ENCODE measurements at regions not wholly inside any gene's neighbourhood (a gene's known extent, or its start where the extent isn't known, plus 50 kb on each side); places are given as distances from the start of the nearest gene placed in this dataset.

DNA sequence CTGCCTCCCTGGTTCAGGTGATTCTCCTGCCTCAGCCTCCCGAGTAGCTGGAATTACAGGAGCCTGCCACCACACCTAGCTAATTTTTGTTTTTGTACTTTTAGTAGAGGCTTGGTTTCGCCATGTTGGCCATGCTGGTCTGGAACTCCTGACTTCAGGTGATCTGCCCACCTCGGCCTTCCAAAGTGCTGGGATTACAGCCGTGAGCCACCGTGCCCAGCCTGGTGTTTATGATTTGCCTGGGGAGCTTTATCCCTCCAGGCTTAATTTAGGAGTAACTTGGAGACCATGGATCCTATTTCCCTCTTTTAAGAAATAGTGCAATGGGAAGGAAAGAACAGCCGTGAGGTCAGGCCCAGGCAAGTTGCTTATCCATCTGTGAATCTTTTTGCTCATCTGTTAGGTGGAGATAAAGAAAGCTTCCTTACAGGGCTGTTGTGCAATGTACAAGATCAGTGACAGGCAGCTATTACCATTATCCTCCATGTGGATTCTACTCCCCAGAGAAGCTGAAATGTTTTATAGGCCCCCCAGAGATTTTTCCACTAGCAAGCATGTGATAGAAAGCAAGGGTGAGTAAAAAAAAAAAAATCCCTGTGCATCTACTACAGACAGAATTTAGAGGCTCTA is 104.9 kb upstream of the MGAT5 start:
- DNase-seq: no peak

DNA sequence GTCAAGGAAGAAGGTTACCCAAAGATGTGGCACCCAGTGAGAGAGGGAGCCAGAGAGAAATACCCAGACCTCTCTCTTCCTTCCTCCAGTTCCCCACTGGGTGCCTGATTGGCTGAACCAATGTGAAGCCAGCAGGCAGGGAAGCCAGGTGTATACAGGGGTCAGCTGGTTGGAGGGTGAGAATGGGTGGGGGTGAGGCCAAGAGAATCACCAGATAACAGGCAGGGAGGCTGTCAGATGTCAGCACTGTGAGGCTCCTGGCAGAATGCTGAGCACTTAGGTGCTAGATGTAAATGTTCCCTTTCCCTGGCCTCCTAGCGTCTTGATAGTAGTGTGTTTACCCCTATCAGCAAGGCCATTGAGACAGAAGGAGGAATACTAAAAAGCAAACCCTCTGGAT is 104.0 kb upstream of the MGAT5 start:
- DNase-seq: no peak

DNA sequence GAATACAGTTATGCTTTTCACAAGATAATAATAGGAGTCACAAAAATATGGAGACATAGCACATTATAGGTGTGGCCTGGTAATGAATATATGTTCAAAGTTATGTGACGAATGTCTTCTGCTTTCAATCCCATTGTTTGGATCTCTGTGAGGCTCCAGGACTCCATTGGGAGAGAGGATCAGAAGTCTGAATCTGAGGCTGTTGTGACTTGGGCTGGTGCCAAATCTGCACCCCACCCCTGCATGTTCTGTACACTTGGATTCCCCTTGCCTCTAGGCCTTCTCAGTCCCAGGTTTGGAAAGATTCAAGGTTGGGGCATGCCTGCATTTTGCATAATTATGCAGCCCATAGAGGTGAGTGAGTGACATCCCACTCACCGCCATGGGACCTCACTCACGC is 103.1 kb upstream of the MGAT5 start:
- no peak for DNase-seq

DNA sequence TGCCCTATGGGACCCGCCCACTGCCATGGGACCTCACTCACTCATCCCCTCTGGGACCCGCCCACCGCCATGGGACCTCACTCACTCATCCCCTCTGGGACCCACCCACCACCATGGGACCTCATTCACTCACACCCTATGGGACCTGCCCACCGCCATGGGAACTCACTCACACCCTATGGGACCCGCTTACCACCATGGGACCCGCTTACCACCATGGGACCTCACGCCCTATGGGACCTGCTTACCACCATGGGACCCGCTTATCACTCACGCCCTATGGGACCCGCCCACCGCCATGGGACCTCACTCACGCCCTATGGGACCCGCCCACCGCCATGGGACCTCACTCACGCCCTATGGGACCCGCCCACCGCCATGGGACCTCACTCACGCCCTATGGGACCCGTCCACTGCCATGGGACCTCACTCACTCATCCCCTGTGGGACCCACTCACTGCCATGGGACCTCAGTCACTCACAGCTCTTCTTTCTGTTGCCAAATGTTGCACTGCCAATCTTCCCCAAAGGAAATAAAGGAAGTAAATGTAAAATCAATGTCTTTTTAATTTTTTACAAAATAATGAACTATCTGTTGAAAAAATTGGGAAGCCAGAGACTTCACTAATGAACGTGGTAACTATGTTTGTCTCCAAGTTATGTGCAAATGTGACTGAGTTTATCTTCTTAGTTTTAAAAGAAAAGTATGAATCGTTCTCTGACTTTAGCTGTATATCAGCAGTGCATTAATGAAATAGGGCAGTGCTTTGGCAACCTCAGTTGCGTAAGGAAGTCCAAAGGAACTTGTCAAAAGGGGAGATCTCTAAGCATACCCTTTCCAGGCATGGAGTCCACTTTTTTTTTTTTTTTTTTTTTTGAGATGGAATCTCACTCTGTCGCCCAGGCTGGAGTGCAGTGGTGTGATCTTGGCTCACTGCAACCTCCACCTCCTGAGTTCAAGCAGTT is 101.5 kb upstream of the MGAT5 start:
- no peak for DNase-seq

DNA sequence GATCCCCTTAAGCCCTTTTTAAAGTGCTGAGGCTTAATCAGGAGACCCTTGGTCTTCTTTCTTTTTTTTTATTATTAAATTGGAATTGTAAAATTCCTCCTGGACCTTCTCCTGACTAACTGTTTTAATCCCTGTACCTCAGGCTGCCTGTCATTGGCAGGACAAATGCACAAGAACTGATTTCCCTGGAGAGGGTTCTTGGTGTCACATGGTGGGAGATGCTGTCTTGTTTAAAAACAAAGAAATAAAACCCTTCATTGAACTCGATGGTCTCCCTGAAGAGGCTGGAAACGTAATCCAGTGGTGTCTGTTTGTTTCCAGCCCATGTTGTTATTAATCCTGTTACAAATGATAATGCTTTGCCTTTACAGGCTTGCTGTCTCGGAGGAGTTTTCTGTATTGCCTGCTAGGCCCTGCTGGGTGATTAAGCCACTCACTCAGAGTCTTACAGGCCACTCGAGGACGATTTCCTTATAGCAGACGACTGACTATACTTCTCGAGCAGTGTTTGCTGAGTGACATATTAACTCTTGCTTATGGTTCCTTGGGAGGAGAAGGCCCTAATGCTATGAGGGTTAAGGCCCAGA is 100.5 kb upstream of the MGAT5 start:
- DNase-seq: no peak

DNA sequence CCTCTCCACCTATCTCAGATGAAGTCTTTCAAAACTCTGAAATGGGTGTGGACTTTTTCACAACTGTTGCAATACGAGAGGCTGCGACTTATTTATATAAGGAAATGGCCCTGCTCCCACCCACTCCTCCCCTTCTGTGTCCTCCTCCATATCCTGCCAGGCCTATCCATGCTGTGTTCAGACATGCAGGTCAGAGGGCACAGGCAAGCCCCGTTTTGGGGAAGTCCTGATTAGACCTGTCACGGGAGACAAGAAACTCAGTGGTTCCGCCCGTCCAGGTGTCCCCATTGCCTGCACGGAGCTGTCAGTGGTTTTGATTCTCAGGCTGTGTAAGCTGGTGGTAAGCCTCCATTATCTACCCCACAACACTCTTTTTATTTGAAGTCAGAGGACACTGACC is 99.6 kb upstream of the MGAT5 start:
- DNase-seq: no peak

DNA sequence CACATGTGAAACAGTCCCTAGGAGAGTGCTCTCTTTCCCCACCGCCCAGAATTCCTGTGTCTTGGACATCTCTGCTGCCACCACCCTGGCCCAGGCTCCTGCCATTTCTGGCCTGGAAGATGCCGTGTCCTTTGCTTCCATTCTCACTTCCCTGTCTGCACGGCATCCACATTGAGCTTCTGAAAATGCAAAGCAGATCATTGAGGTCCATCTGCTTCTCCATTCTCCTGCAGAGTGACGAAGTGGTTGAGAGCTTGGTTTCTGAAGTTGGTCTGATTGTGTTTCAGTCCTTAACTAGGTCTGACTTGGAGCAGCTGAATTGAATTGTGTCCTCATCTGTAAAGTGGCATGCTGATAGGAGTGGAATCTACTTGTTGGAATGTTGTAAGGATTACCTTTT is 98.7 kb upstream of the MGAT5 start:
- no peak for DNase-seq

DNA sequence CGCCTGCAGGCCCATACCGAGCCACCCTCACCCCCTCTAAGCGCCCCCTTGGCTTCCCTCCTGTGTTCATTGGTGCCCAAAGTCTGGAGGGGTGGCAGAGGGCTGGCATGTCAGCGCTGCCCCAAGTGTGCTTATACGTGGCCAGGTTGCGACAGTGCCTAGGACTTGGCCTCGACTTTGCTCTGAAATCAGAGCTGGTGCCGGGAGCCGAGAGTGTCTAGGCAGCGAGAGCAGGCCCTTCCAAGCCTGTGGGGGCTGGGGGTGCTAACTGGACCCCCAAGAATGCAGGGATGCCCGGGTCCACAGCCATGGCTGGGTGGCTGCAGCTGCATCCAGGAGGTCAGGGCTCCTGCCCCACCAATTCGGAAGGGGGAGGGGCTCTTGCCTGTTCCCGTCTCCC is 95.6 kb upstream of the MGAT5 start:
- no peak for DNase-seq

DNA sequence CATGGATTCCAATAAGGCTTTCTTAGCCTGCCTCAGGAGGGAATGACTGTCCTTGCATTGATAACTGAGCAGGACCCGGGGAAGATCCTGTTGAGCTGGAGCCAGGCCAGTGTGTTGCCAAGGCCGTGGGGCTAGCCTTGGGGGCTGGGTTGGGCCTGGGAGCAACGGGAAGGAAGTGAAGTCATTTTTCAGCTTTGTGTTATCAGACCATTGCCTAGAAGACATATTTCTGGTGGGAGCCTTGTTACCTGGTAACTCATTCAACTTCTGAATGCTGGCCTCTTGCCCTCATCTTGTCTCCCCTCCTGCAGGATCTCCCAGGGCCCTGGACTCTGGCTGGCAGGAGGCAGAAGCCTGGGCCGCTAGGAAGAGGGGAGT is 92.7 kb upstream of the MGAT5 start:
- DNase-seq: no peak

DNA sequence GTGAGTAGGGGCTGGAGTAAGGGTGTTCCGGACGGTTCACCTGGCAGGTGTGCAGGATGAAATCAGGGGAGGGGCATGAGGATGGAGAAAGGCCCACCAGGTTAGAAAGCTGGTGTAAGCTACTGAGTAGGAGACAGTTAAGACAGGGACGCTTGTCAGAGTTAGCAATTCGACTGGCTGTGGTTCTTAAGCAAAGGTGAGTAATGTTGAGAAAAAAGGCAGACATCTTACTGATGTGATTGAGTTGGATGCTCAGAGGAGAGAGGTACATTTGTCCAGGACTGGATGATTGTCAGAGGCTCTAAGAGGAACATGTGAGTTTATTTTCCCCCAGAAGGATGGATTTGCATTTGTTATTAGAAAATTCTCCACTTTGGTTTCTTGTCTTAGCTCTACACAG is 90.5 kb upstream of the MGAT5 start:
- no peak for DNase-seq

DNA sequence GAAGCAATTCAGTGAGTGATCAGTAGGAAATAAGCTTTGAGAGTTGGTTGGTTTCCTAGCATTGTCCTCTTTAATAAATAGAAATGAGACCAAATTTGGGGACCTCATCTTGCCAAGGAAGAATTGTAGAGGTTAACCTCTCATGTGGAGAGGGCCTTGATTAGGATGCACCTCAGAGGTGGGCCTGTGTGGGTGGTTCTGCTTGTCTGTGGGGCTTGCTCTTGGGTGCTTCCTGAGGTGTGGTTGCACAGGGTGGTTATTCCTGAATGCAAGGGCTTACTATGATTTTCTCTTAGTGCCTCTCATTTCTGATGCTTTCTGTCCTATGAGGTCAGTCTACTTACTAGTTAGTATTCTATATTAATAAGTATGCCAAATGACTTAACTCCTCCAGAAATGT is 89.6 kb upstream of the MGAT5 start:
- DNase-seq: no peak

DNA sequence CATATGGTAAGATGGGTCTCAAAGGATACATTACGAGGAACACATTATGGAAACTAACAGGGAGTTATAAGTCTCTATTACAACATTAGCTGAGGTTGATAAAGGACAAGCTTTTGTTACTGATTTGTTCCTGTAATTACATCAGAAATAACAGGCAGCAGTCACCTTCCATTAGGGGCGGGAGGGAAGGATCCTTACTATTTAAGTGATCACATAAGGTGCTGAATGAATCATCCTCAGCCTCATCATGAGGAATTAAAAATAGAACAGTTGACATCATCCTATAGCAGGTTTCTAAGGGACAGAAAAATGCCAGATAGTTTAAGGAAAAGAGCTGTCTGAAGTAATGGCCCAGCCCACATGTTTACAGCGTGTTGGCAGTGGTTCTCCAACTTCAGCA is 86.9 kb upstream of the MGAT5 start:
- DNase-seq: no peak

DNA sequence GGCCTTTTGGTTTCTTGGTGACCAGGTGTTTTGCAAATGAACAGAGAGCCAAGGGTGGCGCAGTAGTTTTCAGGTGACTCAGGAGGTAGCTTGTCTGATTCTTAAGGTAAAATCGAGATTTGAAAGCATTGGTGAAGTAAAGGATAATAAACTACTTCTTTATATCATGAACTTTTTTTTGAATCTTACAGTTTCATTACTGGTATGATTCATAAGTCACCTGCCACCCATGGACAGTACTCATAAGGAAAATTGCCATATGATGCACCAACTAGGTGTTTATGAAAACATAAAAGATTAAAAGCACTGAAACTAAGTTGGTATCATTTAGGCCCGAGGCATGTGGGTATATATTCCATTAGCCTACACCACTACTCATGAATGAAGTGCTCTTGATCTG is 84.1 kb upstream of the MGAT5 start:
- DNase-seq: no peak

DNA sequence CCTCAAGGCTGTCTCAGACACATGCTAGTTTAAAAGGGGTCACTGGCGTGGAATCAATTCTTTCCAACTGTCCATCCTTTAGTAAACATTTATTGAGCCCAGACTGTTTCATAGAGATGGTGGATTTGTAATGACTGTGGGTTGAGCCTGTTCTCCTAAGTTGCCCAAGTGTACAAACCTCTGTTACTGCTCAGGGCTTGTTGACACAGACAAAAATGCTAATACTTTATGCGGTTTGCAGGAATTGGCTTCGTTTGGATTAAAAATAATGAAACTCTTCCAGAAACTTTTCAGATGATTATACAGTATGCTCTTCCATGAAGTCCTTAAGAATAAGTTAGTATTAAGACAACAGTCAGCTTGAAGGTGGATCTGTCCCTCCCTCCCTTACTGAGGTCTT is 83.6 kb upstream of the MGAT5 start:
- no peak for DNase-seq

DNA sequence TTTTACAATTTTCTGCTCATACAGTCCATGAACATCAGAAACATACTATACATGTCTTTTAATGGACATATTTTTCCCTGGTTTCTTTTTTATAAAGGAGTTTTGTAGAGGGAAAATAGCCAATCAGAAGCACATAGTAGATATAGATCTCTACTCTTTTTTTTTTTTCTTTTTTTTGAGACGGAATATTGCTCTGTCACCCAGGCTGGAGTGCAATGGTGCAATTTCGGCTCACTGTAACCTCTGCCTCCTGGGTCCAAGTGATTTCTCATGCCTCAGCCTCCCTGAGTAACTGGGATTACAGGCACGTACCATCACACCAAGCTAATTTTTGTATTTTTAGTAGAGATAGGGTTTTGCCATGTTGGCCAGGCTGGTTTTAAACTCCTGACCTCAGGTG is 83.2 kb upstream of the MGAT5 start:
- DNase-seq: no peak

DNA sequence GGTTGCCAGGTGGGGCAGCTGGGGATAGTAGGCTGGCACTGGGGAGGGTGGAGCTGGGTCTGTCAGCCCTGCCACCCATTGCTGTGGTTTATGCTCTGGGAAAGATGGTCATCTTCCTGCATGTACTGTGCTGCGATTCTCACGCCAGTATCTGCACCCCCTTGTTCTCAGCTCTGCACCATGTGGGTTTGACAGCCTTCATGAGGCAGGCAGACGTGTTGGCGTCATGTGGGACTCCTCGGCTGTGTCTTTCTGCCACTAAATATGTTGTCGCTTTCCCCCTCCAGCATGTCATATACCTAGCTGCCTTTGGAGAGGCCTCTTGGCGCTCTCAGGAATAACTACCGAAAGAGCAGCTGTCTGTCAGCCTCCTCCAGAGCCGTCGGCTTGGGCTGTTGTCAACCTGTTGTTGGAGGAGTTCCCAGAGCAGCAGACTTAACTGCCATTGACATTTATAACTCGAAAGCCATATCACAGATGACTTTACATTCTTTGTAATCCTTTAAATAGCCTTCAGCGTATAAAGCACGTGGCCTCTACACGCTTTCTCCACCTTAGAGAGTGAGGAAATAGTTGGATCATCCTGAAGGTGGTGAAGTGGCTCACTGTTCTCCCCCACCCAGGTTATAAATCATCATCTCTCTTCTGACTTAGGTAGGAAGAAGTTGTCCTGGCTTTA is 80.4 kb upstream of the MGAT5 start:
- peak; percentile 45 for DNase-seq

DNA sequence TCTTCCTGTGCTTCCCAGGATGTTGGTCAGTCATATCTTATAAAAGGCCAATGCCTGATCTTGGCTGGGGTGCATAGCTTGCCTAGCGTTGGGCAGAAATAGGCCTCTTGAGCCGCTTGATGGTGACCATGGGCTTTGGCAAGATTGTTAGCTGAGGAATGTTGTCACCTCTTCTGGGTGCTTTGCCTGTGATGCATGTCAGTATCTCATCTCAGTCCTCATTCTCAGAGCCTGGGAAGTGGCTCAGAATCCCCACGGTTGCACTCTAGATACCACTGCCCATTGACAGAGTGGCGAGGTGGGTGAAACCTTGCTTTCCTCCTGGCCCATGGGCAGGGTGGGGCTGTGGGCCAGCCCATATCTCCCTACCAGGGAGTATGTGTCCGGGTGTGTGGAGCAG is 79.2 kb upstream of the MGAT5 start:
- no peak for DNase-seq

DNA sequence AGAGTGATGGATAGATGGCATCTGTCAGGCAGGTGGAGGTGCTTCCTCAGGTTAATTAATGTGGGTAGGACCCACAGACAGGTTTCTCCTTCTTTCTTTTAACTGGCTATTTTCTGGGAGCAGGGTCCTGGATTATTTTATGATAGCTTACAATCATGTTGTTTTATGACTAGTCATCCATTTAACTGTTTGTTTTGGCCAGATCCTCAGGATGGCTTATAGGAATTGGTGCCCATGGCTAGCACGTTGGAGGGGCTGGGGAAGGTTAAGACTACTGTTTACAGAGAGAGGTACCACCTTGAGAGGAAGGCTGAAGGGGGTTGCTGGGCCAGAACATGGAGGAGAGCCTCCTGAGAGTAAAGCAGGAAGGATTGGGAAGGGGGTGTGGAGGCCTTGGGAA is 78.0 kb upstream of the MGAT5 start:
- DNase-seq: no peak

DNA sequence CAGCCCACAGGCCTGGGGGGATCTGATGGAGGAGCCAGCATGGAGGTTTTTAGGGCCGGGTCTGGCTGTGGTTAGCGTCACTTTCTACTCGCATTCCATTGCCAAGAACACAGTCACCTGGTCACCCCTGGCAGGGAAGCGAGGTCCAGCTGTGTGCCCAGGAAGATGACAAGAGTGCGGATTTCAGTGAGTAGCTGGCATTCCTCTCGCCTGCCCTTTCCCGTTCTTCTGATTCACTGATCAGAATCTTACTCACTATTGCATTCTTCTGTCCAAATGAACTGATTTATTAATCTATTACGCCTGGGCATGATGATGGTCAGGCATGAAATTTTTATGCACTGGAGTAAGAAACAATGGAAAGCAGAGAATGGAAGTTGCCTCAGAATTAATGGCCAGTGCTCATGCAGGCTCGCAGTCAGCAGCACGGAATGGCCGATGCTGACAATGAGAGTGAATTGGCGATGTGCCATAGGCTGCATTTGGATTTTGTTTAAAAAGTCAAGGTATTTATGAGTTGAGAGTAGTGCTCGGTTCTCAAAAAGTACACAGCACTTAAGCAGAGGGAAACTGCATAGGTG is 76.4 kb upstream of the MGAT5 start:
- no peak for DNase-seq

DNA sequence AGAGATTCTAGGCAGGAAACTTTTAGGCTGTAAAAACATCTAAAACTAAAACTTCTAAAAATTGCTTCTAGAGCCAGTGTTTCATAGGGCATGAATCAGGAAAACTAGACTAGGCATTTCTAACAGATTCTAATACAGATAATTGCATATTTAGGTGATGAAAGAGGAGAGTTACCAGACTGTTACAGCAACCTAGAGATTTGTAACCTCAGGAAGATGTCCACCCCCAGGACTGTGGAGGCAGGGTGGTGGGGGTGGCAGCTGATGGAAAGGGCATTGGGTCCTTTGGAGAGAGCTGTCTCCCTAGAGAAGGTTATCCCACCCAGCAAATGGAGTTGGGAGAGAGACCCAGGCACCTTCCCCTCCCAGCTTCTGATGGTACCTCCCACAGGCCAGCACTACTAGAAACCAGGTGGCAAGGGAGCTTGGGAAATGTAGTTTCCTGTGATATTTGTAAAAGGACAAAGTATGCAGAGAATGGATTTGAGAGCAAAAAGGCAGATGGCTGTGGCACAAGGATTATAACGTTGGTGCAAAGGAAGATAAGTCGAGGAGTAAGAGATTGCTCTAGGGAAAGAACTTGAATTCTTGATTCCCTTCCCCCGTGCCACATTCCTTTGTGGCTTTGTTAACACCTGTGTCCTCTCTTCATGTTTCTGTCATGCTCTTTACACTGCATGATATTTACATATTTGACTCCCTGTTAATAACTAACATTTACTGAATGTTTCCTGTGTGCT is 75.6 kb upstream of the MGAT5 start:
- no peak for DNase-seq

DNA sequence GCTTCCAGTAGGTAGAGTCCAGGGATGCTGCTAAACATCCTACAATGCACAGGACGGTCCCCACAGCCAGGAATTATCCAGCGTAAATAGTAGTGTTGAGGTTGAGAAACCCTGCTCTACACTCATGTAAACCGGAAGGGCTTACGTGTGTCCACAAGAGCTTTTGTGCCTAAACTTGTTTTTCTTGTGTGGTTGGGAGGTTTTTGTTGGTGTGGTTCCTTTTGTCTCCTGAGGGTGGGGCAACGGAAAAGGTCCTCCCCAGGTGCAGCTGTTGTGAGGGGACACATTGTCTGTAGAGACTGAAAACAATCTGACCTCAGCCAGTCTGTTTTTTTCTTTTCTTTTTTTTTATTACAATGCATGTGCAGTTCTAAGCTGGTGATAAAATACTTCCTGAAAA is 72.7 kb upstream of the MGAT5 start:
- peak; percentile 40 for DNase-seq

DNA sequence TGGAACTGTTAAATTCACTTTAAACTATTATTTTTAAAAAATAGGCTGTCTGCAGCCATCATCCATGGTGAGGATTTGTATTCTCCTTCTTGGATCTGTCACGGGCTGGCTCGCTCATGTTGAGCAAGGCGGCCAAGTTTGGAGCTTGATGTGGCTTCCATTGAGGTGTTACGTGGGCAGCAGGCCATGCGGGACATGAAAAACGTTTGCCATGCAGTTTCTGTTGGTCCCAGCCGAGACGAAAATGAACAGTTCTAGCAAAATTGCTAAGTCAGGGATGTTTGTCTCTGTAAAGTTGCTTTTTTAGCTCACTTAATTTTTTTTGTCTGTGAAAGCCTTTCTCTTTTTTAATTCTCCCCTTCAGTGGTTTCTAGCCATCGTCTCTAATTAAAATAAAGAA is 70.2 kb upstream of the MGAT5 start:
- no peak for DNase-seq

DNA sequence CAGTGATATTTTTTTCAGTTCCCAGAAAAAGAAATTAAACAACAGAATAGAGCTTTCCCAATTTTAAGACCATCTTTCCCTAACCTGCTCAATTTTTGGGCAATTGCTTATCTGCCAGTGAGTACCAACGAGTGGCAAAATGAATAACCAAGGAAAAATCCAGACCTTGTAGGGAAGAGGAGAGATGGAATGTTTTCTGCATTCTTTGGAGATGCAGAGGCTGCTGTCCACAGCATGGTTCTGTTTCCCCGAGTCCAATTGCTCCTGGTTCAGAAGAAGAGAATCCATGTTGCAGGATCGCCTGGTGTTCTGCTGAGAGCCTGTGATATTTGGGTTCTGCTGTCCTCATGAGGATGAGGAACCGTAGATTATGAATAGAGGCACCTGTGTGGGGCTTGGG is 68.2 kb upstream of the MGAT5 start:
- no peak for DNase-seq
